ENCODE measurements at regions not wholly inside any gene's neighbourhood (a gene's known extent, or its start where the extent isn't known, plus 50 kb on each side); places are given as distances from the start of the nearest gene placed in this dataset.
A peak's percentile ranks its signal among the peaks of the same experiment; 100 is the strongest.
"Not testable (repeated sequence)": the region's sequence is repeated elsewhere in the genome, so short reads cannot be mapped to it uniquely, and the experiment has no call there.

GRCh38 chr5:40210694-40211093, 469.0 kb upstream of the PTGER4 start:
- no peak for DNase-seq

DNA sequence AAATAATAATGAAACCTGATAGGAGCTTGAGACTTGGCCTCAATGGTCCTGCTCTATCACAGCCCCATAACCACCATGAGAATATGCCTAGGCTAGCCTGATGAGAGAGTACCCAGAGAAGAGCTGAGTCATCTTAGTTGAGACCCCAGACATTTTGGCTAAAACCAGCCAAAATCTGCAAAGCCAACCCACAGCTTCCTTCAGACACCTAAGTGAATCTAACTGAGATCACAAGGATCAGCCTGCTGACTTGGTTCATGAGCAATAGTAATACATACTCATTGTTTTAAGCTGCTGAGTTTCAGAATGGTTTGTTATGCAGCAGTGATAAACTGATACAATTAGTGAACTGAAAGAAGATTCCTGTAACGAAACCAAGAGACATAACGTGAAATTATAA, 473.7 kb upstream of the PTGER4 start:
- no peak for DNase-seq

- DNase-seq, result no peak
These were observed 475.6 kb upstream of the PTGER4 start for GRCh38 chr5:40204144-40204543.

DNA sequence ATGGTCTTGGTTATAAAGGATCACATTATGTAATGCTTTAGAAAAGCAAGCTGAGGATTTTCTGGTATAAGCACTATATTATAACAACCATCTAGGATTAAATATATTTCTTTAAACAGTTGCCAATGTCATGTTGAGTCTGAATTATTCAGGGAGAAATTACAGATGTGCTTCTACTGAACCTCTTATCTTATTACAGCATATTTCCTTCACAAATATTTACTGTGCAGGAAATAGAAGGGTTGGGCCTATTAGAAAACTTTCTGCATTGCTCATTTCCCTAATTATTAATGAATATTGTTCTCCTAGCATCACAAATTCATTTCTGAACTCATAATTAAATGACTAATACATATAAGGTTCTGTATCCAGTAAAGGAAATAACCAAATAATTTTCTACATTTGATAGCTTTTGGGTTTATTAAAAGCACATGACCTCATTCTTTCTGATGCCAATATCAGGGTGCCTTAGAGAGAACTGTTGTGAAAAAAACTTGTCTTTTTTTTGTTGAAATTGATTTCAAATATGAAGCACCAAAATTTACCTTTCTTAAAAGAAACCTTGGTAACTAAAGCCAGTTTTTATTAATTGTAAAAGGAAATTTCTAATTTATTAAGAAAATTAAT, 476.8 kb upstream of the PTGER4 start:
- no peak for DNase-seq

DNA sequence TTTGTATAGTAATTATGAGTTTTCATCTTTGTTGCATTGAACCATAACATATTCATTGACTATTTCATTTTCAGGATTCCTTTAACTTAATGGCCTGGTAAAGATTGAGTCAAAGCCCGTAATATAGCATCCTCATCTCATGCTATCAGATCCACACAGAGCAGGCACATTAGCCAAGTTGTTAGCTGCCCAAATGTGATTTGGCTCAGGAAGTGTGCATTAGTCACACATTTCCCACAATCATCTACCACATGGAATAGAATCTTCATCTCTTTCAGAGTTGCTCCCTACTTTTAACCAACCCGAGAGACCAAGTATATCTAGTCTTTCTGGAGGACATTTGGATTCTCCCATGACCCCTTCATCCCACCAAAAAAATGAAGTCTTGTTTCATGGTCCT, 481.0 kb upstream of the PTGER4 start:
- no peak for DNase-seq

DNA sequence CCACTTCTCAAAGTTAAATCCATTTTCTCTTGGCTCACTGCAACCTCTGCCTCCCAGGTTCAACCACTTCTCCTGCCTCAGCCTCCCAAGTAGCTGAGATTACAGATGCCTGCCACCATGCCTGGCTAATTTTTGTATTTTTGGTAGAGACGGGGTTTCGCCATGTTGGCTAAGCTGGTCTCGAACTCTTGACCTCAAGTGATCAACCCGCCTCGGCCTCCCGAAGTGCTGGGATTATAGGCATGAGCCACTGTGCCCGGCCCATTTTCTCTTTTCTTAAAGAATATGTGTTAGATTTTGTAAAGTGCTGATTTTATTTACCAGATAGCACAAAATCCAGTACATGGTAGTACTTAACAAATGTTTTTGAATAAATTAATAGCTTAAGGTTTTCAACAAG, 484.1 kb upstream of the PTGER4 start:
- not testable (repeated sequence) for DNase-seq

- DNase-seq, result no peak
These were observed 488.6 kb upstream of the PTGER4 start for GRCh38 chr5:40191150-40191549.

DNA sequence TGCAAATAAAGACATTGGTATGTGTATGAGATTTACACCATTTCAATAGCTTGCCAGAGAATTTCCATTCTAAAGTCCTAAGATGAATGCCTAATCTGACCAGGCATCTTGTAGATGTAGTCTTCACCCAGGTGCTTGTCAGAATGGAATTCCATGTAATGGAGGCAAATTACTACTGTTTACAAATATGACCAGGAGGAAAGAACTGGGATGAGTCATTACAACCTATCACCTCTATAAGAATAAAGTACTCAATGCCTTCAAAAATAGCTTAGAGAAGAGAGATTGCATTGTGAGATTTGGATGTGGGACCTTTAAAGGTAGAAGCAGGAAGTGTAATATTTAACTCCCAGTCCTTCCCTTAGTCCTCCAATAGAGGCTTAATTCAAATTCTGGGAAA, 507.0 kb upstream of the PTGER4 start:
- DNase-seq, result no peak

DNA sequence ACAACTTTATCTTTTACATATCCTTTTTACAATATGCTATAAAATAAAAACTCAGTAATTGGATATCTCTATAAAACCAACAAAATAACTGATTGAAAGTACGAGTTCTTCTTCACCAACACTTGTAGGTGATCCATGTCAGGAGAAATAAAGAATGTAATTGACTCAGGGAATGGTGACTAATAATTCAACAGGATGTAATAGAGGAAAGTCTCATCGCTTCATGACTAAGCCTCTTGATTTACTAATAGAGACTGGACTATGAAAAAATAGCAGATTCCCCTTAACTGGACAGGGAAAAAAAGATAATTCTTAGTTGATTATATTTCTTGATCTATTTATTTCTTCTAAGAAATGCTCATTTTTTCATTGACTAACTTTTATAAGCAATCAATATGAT, 507.7 kb upstream of the PTGER4 start:
- DNase-seq, result no peak

GRCh38 chr5:40167283-40167682, 512.4 kb upstream of the PTGER4 start:
- DNase-seq, result no peak

DNA sequence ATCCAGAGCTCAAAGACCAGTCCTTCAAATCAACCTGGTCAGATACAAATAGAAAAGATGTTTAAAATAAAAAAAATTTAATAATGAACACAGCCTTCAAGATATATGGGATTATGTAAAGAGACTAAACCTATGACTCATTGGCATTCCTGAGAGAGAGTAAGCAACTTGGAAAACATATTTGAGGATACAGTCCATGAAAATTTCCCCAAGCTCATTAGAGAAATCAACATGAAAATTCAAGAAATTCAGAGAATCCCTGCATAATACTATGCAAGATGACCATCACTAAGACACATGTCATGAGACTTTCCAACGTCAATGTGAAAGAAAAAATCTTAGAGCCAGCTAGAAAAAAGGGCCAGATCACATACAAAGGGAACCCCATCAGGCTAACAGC, 512.9 kb upstream of the PTGER4 start:
- DNase-seq, result no peak

DNA sequence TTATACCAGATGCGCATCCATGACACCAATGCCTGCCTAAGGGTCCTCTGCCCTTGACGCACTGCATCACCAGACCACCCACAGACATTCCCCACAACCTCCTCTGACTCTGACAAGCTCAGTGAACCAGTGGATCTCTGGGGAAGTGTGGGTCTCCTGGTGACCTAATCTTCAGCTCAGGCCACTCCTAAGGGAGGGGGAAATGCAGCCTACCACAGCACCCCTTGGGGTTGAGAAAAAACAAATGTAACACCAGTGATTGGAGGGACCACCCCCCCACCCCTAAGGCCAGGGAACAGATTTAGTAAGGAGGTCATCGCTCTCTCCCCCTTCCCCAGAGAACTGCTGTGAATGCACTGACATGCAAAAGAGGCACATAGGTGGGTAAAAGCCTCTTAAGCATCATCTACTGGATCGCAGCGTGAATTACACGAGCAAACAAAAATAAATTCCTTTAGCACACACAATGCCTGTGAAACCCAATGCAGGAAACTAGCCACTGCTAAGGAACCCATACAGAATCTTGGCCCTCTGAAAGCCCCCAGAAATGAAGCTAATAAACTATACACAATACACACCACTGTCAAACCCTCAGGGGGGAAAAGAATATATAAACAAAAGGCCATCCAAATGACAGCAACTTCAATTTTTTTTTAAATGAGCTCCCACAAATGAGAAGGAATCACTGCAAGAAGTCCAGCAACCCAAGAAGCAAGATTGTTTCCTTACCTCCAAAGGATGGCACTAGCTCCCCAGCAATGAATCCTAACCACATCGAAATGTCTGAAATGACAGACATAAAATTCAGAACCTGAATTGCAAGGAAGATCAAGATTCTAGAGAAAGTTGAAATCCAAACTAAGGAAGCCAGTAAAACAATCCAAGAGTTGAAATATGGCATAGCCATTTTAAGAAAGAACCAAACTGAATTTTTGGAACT, 513.7 kb upstream of the PTGER4 start:
- DNase-seq, result no peak

DNA sequence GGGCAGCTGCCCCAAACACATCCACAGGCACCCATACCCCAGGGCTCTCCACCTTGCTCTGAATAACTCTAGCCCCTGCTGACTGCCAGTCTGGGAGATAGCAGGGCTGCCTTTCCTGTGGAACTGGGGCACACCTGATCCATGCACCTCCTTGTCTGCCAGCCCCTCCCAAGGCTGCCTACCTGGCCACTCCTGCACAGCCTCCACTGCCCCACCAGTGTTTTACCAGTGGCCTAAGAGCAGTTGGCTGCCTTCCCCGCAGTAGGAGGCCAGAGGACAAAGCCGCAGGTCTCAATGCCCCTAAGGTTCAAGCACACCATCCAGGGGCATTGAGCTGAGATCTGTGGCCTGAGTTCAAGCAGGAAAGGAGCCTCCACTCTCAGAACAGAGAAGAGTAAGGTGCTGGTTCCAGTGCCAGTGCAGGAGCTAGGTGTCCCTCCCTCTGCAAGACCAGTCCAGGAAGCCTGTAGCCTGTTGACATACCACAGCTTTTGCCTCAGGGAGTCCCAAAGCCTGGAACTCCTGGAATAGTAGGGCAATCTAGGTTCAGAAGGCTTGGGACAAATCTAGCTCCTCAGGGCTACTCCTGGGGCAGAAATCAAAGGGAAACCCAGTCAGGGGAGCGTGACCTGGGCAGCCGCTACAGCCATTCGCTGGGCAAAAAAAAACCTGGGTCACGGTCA, 514.5 kb upstream of the PTGER4 start:
- no peak for DNase-seq

DNA sequence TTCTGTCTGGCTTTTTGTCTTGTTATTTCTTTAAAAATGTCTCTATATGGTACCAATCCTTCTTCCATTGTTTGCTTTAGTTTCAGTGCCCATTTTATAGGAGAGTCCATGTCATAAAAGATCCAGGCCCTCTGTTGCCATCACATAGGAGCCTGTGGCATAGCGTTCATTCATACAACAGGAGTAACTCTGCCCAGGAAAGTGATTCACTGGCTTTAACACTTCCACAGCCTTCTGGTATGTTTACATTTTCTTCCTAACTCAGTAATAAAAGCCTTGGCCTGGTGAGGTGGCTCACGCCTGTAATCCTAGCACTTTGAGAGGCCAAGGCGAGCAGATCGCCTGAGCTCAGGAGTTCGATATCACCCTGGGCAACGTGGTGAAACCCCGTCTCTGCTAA, 519.3 kb upstream of the PTGER4 start:
- DNase-seq, result no peak

DNA sequence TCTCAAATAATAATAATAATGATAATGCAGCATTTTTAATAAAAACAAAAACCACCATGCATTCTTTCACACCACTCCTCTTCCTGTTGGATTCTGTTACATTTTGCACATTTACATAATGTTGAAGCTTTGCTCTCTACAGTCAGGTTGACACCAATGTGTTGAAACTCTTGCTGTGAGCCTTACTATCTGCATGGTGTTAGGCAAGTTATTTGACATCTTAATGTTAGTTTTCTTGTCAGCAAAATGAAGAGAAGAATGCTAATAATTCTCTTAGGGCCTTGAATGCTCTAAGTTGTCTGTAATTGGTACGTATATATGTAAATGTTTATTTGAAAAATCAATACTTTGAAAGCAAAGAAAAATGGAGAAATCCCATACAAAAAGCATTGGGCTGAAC, 525.5 kb upstream of the PTGER4 start:
- no peak for DNase-seq

GRCh38 chr5:40150896-40151295, 528.8 kb upstream of the PTGER4 start:
- no peak for DNase-seq

GRCh38 chr5:40141896-40142295, 537.8 kb upstream of the PTGER4 start:
- DNase-seq, result no peak

- no peak for DNase-seq
These were observed 538.3 kb upstream of the PTGER4 start for GRCh38 chr5:40141418-40141817.

DNA sequence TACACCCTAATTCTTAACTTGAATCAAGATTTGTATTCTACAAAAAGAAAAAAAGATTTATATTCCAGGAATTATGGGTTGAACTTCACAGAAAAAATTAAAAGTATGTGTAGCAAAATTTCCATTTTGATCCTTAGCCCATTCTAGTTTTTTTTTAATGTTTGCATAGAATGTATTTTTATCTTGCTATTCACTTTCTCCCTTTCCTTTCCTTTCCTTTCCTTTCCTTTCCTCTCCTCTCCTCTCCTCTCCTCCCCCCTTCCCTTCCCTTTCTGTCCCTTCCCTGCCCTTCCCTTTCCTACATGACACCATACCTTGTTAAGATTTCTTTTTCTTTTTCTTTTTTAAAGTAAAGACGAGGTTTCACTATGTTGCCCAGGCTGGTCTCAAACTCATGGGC, 542.5 kb upstream of the PTGER4 start:
- DNase-seq, result no peak

GRCh38 chr5:40134883-40135520, 544.7 kb upstream of the PTGER4 start:
- no peak for DNase-seq

DNA sequence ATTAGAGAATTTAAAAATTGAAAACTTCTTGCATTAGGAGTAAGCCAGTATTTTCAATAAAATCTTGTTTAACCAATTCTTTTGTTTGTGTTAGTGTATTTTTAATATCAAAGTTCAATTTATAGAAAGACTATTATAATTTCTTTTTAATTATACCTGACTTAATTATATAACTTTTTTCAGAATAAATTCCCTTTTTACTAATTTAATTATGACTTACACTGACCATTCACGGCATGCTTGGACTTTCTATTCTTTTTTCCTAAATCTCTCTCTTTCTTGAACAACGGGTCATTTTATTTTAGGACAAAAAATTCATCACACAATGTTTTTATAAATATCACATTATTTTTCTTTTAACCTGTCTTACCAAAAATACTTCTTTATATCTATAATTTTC, 555.3 kb upstream of the PTGER4 start:
- DNase-seq, result no peak

DNA sequence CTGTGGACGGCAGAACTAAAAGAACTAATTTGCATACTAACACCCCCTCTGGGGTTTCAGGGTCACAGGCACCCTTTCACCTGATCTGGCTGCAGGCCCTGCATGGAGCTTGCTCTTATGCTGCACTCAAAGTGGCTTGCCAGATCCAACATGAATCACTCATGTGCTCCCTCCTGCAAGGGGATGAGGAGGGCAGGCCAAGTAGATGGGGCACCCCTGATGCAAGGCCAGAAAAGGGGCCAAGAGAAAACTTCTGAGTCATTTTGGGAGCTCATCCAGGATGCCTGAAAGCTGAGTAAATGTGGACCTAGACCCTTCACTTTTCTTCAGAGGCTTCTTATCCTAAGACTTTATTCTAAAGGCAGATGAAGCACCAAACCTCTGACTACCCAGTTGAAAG, 558.5 kb upstream of the PTGER4 start:
- DNase-seq, result no peak

- DNase-seq, result peak; percentile 1 to 6
These were observed 566.8 kb upstream of the PTGER4 start for GRCh38 chr5:40112875-40113274.

All from NCI-H524 (cell line).